ENCODE measurements at regions not wholly inside any gene's neighbourhood (a gene's known extent, or its start where the extent isn't known, plus 50 kb on each side); places are given as distances from the start of the nearest gene placed in this dataset.
"Not testable (repeated sequence)": the region's sequence is repeated elsewhere in the genome, so short reads cannot be mapped to it uniquely, and the experiment has no call there.

DNA sequence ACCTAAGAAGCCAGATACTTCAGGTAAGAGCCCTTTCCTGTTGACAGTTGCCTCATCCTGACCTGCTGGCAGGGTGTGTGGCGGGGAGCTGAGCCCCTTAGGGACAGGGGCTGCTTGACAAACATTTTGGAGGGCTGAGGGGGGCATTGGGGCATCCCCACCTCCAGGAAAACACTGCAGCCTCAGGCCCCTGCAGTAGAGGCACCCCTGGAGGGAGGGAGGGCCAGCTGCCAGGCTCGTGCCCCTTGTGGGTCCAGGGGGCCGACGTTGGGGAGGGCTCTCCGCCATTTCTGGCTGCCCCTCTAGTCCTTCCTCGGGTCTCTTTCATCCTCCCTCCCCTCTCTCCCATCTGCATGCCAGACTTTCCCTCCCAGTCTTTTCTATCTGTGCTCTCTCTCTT, 177.3 kb downstream of the RPS24 start:
- DNase-seq (ENCODE audit: low spot score) = no peak

DNA sequence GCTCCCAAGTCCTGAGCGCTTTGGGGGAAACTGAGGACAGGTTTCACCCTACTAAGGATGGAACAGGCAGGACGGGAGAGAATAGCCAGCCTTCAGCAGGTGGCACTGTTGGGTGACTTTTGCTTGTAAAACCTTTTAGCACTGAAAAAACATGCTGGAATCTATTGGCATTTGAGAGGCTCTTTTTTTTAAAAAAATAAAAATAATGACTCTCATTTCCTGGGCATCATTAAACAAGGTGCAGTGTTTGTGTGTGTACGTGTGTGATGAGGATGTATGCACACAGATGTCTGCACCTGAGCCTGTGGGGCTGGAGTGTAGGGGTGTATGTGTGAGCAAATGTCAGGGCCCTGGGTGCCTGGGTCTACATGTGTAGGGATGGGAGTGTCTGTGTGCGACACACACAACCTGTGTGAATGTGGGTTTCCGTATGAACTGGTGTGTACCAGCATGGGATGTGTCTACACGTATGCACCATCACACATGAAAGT, 177.9 kb downstream of the RPS24 start:
- DNase-seq (ENCODE audit: low spot score) = peak; percentile 64

DNA sequence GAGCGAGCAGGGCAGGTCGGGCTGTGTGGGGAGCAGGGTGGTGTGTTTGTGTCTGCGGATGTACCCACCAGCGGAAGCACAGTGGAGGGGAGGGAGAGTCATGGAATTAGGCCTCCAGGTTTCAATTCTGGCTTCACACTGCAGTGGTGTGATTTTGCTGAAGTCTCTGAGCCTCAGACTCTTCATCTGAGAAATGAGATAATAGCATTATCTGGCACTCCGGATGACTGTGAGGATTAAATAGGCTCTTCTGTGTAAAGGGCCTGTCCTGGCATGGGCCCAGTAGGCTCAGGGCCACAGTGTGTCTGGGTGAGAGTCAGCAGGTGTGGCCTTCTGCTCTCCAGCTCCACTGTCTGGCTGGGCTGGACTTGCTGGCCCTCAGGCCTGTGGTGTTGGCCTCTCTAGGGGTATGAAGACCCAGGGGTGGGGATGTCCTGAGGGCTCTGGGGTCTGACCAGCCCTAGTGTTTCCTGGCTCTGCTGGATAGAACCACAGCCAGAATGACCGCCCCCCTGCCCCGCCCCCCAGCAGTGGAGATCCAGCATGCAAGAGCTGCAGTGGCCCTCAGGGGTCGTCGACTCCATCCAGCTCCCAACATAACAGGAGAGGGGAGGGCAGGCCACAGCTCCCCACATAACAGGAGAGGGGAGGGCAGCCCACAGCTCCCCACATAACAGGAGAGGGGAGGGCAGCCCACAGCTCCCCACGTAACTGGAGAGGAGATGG, 178.6 kb downstream of the RPS24 start:
- no peak for DNase-seq (ENCODE audit: low spot score)

DNA sequence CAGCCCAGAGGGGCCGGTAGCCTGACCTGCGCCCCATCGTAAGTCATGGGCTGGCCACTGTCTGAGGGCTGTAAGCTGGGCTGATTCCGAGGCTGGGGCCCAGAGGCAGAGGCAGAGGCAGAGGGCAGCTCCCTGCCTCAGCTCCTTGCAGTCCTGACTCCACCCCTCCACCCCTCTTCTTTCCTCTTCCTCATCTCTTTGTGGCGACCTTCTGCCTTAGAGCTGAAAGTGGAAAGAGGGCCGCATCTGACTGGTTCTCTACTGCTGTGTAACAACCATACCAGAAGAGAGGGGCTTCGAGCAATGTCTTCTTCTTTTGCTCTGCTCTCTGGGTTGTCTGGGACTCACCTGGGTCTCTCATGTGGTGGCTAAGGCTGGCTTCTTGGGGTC, 179.1 kb downstream of the RPS24 start:
- no peak for DNase-seq (ENCODE audit: low spot score)

DNA sequence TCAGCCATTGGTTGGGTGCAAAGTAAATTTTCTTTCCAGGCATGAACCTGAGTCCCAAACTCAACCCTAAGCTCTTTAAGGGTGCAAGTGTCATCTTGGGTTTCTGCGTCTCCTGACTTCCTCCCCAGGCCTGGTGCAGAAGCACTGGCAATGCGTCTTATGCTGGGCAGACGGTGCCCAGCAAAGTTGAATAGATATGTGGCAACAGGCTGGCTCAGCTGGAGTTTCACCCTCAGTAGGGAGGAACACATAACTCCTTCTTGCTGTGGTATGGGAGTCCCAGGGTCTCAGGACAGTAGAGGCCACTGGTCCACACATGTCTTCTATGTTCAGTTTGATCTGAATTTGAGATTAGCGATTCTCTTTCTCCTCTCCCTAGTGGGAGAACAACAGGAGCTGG, 181.3 kb downstream of the RPS24 start:
- no peak for DNase-seq (ENCODE audit: low spot score)

DNA sequence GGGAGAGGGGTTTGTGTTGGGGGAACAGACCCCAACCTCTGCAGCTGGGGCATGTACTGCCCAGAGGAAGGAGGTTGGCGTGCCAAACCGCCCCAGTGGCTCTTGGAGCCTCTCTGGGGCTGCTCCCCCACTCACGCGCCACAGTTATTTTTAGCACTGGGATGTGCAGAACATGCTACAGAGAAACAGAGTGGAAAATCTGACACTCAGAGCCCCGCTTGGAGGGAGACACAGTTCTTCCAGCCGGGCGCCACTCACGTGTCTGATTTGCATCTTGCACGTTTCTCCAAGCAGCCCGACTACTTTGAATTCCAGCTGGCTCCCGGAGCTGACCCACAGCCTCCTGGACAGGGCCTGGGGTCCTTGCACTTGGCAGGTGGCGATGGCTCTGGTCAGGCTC, 182.0 kb downstream of the RPS24 start:
- DNase-seq (ENCODE audit: low spot score) = peak; percentile 43

DNA sequence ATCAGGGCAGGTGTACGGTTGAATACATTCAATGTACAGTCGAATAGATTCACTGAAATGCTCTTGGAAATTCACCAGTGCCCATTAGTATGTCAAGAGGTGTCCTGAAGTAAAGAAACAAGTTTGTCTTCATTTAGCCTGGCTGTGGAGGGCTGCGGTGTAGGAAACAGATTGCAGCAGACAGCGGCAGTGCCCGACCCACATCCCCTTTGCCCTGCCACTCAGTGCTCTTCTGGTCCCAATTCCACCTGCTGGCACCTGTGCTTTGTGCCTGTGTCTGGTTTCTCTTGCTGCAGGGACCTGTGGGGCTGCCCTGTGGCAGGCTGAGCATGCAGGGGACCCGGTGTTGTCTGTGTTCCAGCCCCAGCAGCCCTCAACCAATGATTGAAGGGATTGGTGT, 183.7 kb downstream of the RPS24 start:
- no peak for DNase-seq (ENCODE audit: low spot score)

DNA sequence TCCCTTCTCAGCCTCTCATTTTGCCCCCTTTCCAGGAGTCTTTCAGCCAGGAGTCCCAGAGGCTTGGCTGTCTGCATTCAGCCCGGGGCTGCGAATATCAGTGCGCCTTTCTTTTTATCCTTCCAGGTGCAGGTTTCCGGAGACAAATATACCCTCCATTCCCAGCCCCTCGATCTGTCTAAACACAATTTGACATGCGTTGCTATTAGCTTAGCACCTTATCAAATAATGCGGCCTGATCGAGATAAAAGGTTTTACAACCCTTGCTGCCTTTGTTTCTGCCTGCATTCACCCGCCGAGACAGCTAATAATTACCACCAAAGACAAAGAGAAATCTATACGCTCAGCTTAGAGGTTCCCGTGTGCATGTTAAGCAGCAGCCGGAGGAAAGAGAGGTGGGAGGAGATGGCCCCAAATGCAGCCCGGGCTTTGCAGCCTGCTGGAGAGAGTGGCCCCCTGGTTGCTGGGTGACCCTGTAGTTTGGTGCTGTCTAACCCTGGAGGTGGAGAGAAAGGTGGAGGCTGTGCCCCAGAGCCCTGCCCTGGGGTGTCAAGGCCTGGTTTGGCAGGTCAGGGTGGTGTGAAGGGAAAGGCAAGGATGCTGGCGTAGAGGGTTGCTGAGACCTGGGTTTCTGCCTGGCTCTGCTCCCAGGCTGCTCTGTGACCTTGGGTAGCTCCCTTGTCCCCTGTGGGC, 185.3 kb downstream of the RPS24 start:
- no peak for DNase-seq (ENCODE audit: low spot score)

DNA sequence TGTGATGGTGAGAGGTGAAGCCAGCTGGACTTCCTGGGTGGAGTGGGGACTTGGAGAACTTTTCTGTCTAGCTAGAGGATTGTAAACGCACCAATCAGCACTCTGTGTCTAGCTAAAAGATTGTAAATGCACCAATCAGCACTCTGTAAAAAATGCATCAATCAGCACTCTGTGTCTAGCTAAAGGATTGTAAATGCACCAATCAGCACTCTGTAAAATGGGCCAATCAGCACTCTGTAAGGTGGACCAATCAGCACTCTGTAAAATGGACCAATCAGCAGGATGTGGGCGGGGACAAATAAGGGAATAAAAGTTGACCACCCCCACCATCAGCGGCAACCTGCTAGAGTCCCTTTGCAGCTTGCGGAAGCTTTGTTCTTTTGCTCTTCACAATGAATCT, 185.9 kb downstream of the RPS24 start:
- DNase-seq (ENCODE audit: low spot score) = not testable (repeated sequence)

DNA sequence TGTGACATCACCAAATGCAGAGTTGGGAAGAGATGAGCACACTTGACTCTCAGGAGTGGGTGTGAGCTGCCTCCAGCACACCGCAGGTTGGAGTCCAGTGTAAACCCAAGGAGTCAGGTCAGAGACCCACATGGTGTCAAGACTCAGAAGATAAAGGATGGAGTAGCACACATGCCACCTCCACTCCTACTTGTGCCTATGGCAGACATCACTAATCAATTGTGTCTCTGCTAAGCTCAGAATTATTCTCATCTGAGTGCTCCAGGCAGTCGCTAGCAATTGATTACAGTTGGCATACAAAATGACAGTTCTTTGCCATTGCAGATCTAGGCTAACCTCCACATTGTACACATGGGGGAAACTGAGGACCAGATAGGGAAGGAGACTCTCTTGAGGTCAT, 187.1 kb downstream of the RPS24 start:
- no peak for DNase-seq (ENCODE audit: low spot score)

DNA sequence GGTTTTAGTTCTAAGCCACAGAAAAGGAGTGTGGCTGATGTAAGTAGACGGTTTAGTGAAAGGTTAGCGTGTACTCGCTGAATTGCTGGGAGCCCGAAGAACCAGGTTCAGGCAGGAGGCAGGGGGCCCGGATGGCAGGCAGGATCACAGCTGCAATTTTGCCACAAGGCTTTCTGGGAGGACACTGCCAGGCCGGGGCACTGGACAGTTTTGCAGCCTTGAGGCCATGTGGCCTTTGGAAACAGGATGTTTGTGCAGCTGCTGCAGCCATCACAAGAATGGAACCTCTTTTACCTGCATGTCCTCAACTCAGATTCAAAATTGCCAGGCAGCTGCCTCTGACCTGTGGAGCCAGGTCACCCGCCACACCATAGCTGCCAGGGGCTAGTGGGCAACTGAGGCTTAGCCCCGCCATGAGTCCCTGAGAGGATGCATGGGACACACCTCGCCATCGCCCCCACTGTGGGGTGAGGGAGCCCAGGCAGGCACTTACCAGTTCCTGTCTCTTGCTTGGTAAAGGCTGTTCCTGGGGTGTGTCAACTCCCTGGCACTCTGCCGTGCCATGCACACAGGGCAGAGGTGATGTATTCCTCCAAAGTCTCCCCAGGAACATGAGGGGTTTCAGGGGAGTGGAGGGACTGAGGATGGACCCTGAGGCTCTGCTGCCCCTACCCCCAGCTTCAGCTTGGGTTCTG, 188.6 kb downstream of the RPS24 start:
- no peak for DNase-seq (ENCODE audit: low spot score)

DNA sequence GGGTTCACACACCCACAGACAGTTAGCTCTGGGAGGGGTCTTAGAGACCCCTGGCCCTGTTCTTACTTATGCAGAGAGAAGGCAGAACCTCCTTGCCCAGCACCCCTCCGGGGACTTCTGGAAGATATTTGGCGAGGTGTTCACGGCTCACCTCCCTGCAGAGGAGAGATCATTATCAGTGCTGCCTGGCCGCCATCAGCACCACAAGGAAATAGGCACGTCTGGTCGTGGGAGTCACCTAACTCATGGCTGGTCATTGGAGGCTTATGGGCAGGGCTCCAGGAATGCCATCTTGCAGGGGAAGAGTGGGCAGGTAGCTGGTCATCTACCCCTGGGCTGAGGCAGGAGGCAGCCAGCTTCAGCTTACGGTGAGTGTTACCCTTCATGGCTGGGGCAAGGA, 189.4 kb downstream of the RPS24 start:
- no peak for DNase-seq (ENCODE audit: low spot score)

DNA sequence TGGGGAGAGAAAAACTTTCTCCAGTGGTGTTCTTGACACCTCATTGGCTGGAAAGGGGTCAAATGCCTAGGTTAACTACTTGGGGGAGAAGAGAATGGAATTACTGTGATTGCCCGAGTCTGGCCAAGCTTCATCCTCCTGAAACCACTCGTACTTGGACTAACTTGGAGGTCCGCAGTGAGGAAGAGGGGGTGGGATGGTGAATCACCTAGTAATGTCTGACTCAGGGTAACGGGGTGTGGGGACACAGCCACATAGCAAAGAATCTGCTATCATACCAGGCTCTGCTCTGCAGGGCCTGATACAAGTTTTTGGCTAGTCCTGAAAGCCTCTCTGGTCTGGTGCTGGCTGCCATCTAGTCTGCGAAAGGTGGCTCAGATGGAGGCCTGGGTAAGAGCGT, 190.9 kb downstream of the RPS24 start:
- peak; percentile 69 for DNase-seq (ENCODE audit: low spot score)

DNA sequence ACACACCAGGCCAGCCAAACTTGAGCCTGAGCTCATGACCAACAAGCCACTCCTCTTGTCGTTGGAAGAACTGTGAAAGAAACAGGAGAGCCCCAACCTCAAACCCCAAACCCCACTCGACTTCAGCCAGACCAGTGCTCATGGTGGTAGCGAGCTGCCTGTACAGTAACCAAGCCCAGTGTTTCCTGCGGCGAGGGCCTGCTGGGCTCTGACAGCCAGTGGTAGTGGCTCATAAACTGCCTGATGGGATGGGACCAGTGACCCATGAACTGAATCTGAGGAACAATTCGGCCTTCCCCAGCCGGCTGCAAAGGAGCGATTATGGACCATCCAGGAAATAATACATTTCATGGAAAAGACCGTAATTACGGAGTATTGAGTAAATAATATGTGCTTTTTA, 191.9 kb downstream of the RPS24 start:
- no peak for DNase-seq (ENCODE audit: low spot score)

DNA sequence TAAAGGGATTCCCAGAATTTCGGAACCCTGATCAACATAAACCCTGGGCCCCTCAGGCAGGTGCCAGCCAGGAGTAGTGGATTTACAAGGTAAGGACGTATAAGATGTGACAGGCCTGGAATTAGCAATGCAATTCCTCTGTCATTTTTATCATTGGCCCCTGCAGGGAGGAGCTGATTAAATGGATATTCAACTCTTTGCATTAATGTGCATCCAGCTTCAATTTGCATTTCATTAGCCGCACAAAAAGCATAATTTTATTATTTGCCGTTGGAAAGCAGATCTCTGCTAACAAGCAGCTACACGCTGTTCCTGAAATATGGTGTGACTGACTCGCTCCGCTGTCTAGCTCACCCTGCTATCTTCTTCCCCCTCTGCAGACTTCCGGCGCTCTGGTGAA, 195.8 kb downstream of the RPS24 start:
- no peak for DNase-seq (ENCODE audit: low spot score)

DNA sequence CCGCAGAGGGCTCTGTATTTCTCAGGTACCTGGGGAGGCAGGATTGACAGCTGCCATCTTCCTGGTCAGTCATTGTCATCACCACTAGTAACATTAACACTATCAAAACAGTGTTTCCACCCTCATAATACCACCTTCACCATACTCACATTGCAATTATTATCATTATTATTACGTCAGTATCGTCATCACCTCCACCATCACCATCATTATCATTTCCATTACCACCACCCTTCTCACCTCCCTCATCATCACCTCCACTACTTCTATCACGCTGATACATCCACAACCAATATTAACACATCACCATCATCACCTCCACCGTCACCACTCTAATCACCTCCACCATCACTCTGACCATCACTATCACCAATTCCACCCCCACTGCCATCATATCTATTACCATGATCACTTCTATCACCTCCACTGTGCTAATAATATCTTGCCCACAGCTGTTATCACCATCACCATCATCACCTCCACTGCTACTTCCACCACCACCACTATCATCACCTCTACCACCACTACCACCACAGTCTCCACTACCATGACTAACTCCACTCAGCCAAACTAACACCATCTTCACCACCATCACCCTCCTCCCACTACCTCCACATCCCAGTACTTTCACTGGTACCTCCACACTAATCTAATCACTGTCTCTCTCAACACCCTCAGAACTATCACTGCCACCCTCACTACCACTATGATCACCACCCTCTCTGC, 196.4 kb downstream of the RPS24 start:
- DNase-seq (ENCODE audit: low spot score) = no peak

DNA sequence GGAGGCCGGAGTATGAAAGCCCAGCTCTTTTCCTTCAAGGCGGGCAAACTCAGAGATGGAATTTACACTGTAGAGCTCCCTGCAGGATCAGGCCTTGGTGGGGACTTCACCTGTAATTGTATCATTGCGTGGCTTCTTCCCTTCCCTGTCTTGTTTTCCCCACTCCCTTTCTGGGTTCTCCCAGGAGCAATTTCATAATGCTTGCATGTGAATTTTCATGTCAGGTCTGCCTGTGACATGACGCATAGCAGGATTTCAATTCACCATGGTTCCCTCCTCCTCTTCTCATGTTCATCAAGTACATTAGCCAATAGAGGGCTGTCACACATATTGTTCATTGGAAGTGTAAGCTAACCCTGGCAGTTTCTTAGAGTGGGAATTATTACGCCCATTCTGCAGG, 197.7 kb downstream of the RPS24 start:
- no peak for DNase-seq (ENCODE audit: low spot score)

DNA sequence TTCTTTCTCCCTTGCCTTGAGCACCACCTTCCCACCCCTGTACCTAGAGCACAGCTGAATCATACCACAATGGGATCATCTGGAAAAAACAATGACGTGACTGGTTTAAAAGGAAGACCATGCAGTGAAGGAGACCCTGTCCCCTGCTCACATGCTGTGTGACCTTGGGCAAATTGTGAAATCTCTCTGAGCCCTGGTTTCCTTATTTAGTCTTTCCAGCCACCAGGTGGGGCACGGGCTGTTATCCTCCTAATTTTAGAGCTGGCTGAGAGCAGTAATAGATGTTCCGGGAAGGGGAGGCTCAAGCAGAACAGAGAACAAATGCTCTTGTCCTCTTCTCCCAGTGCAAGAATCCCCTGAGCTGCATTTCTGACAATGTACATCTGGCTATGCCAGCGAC, 198.3 kb downstream of the RPS24 start:
- DNase-seq (ENCODE audit: low spot score) = no peak

DNA sequence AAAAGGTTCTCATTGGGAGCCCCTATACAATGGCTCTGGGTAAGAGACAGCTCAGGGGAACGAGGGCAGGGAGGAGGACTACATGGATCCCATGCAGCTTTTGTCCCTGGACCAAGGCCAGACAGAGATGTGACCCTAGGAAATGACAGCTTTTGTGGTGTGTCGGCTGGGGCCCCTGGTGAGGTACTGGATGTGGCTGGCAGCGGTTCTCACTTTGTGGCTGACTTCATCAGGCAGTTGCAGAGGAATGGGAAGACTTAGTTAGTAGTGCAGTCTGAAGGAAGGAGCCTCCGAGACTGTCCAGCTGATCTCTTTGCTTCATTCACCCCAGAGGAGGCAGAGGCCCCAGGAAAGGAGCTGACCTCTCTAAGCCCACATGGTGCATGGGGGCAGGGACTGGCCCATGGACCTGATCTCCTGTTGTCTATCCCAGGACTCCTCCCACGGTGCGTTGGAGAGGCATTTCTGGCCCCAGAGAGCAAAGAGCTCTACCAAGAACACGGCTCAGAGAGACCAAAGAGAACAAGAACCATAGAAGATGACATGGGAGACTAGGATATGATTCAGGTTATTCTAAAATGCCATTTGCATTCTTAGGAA, 202.9 kb downstream of the RPS24 start:
- DNase-seq (ENCODE audit: low spot score) = no peak

DNA sequence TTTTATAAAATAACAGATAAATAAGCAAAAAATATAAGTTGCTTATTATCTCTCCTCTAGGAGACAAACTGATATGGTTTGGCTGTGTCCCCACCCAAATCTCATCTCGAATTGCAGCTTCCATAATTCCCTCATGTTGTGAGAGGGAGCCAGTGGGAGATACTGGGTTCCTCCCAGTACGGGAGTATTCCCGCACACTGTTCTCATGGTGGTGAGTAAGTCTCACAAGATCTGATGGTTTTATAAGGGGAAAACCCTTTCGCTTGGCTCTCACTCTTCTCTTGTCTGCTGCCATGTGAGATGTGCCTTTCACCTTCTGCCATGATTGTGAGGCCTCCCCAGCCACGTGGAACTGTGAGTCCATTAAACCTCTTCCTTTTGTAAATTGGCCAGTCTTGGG, 204.3 kb downstream of the RPS24 start:
- DNase-seq (ENCODE audit: low spot score) = not testable (repeated sequence)

DNA sequence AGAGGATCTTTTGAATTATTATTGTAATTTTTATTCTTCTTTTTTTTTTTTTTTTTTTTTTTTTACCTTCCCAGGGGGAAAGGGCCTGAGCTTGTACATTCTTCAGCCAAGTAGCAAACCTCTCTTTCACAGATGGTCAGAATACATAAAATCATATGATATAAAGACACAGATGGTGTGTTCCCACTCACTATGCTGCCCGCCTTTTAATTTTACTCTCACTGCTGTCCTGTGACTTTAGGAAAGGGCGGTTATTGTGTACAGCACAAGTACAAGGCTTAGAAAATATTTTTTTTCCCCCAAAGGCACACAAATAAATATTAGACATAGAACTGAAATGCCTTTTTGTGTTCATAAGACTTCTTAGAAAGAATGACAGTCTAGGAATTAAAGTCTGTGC, 213.6 kb downstream of the RPS24 start:
- DNase-seq (ENCODE audit: low spot score) = no peak

DNA sequence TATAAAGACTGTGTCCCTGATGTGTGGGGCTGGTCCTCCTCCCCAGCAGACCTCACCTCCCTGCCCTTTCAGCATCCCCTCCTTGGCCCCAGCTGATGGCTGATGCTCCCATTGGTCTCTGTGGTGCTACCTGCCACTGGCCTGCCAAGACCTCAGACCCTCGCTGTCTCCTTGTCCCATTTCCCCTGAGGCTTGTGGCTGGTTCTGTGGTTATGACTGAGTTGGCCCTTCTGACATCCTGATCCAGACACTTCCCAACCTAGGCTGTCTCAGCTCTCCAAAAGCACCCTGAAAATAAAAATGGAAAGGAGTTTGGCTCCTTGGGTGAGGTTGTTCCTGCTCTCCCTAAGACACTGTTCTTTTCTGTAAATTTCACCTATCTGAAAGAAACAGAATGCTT, 214.2 kb downstream of the RPS24 start:
- no peak for DNase-seq (ENCODE audit: low spot score)
